Stimulated activated effector memory CD8-positive, alpha-beta T cell treated with anti-CD3 and anti-CD28 coated beads, Interleukin-12 subunit alpha, Interleukin-12 subunit beta, amount 100 ng/mL, for 72 hours (primary cell): ENCODE measurements at regions not wholly inside any gene's neighbourhood (a gene's known extent, or its start where the extent isn't known, plus 50 kb on each side); places are given as distances from the start of the nearest gene placed in this dataset.

ENCODE experiments used
- ATAC-seq: fragments of 150-1000 bp; cut with Tn5 transposase; 2 replicates; pipeline ENCODE4 v1.10.0; 2021
- DNase-seq, 2 donors: peaks; one replicate each; pipeline ENCODE4 v3.0.0; 2021 to 2022; ENCODE audit warnings: low spot score in 2 of 2
- H3K27ac Mint-ChIP-seq: one replicate; pipeline ENCODE4 v1.8.0; 2022; ENCODE audit warnings: mild to moderate bottlenecking, mixed read lengths
- H3K36me3 Mint-ChIP-seq: one replicate; pipeline ENCODE4 v1.8.0; 2022; ENCODE audit warnings: mild to moderate bottlenecking, mixed read lengths
- H3K4me1 Mint-ChIP-seq: one replicate; pipeline ENCODE4 v1.8.0; 2022; ENCODE audit warnings: mixed read lengths
- H3K4me3 Mint-ChIP-seq: one replicate; pipeline ENCODE4 v1.8.0; 2022; ENCODE audit warnings: mild to moderate bottlenecking, mixed read lengths
- H3K9me3 Mint-ChIP-seq: one replicate; pipeline ENCODE4 v1.8.0; 2022; ENCODE audit warnings: mixed read lengths

GRCh38 chr20:39111359-39112177 is 149.4 kb downstream of the DHX35 start:
- Mint-ChIP-seq H3K4me3 (no peak overlapping the region), H3K36me3 (no peaks in the 10 kb centered on the region), H3K9me3 (no peaks in the 10 kb centered on the region), H3K4me1 (peaks cover 7% of the 10 kb centered on the region), H3K27ac (peak overlapping the region; percentile 53)
- DNase-seq (no peak), ATAC-seq (no peak)

GRCh38 chr20:39110819-39111136 is 148.6 kb downstream of the DHX35 start:
- Mint-ChIP-seq H3K9me3 (no peaks in the 10 kb centered on the region), H3K27ac (no peak overlapping the region), H3K4me1 (peaks cover 7% of the 10 kb centered on the region), H3K4me3 (no peak overlapping the region), H3K36me3 (no peaks in the 10 kb centered on the region)
- ATAC-seq (no peak), DNase-seq (no peak)

- no peaks in the 10 kb centered on the region for H3K9me3 Mint-ChIP-seq
- ATAC-seq = no peak
- no peaks in the 10 kb centered on the region for H3K36me3 Mint-ChIP-seq
- H3K27ac Mint-ChIP-seq = no peak overlapping the region
- no peak overlapping the region for H3K4me3 Mint-ChIP-seq
- H3K4me1 Mint-ChIP-seq = peaks cover 7% of the 10 kb centered on the region
- no peak for DNase-seq
Measured at GRCh38 chr20:39109933-39110818, 148.0 kb downstream of the DHX35 start.

- Mint-ChIP-seq H3K9me3 (no peaks in the 10 kb centered on the region), H3K4me3 (no peak overlapping the region), H3K27ac (no peak overlapping the region), H3K36me3 (no peaks in the 10 kb centered on the region), H3K4me1 (peaks cover 7% of the 10 kb centered on the region)
- DNase-seq (no peak), ATAC-seq (no peak)
Measured at GRCh38 chr20:39108746-39109145, 146.6 kb downstream of the DHX35 start.

- Mint-ChIP-seq H3K9me3 (peaks cover 4% of the 10 kb centered on the region), H3K36me3 (no peaks in the 10 kb centered on the region), H3K4me3 (no peak overlapping the region), H3K27ac (no peak overlapping the region), H3K4me1 (peaks cover 7% of the 10 kb centered on the region)
- DNase-seq (no peak), ATAC-seq (no peak)
Measured at GRCh38 chr20:39107741-39108140, 145.6 kb downstream of the DHX35 start.

- ATAC-seq (no peak), DNase-seq (no peak)
- Mint-ChIP-seq H3K36me3 (no peaks in the 10 kb centered on the region), H3K4me3 (no peak overlapping the region), H3K27ac (no peak overlapping the region), H3K9me3 (peaks cover 4% of the 10 kb centered on the region), H3K4me1 (peaks cover under 1% of the 10 kb centered on the region)
Measured at GRCh38 chr20:39106791-39107190, 144.6 kb downstream of the DHX35 start.

GRCh38 chr20:39105551-39105950 is 143.4 kb downstream of the DHX35 start:
- H3K4me3 Mint-ChIP-seq = no peak overlapping the region
- no peaks in the 10 kb centered on the region for H3K36me3 Mint-ChIP-seq
- no peak overlapping the region for H3K27ac Mint-ChIP-seq
- ATAC-seq = no peak
- no peak for DNase-seq
- no peaks in the 10 kb centered on the region for H3K4me1 Mint-ChIP-seq
- peaks cover 4% of the 10 kb centered on the region for H3K9me3 Mint-ChIP-seq

- Mint-ChIP-seq H3K9me3 (peaks cover 4% of the 10 kb centered on the region), H3K4me1 (no peaks in the 10 kb centered on the region), H3K27ac (no peak overlapping the region), H3K36me3 (no peaks in the 10 kb centered on the region), H3K4me3 (no peak overlapping the region)
- DNase-seq (no peak), ATAC-seq (no peak)
Measured at GRCh38 chr20:39103732-39104131, 141.6 kb downstream of the DHX35 start.

GRCh38 chr20:39103305-39103704 is 141.2 kb downstream of the DHX35 start:
- H3K36me3 Mint-ChIP-seq = no peaks in the 10 kb centered on the region
- ATAC-seq = no peak
- peaks cover 4% of the 10 kb centered on the region for H3K9me3 Mint-ChIP-seq
- DNase-seq = no peak
- no peak overlapping the region for H3K27ac Mint-ChIP-seq
- H3K4me1 Mint-ChIP-seq = no peaks in the 10 kb centered on the region
- no peak overlapping the region for H3K4me3 Mint-ChIP-seq

GRCh38 chr20:39101895-39102294 is 139.8 kb downstream of the DHX35 start:
- Mint-ChIP-seq H3K4me3 (no peak overlapping the region), H3K9me3 (peaks cover 4% of the 10 kb centered on the region), H3K36me3 (no peaks in the 10 kb centered on the region), H3K4me1 (no peaks in the 10 kb centered on the region), H3K27ac (no peak overlapping the region)
- DNase-seq (no peak), ATAC-seq (no peak)

- H3K27ac Mint-ChIP-seq = no peak overlapping the region
- H3K4me1 Mint-ChIP-seq = no peaks in the 10 kb centered on the region
- DNase-seq (no peak), ATAC-seq (no peak)
- H3K36me3 Mint-ChIP-seq = no peaks in the 10 kb centered on the region
- H3K4me3 Mint-ChIP-seq = no peak overlapping the region
- peaks cover 4% of the 10 kb centered on the region for H3K9me3 Mint-ChIP-seq
Measured at GRCh38 chr20:39100691-39101090, 138.5 kb downstream of the DHX35 start.

- Mint-ChIP-seq H3K9me3 (no peaks in the 10 kb centered on the region), H3K4me3 (no peak overlapping the region), H3K27ac (no peak overlapping the region), H3K36me3 (no peaks in the 10 kb centered on the region), H3K4me1 (no peaks in the 10 kb centered on the region)
- DNase-seq (no peak), ATAC-seq (no peak)
Measured at GRCh38 chr20:39097889-39098288, 135.7 kb downstream of the DHX35 start.

GRCh38 chr20:39095870-39096269 is 133.7 kb downstream of the DHX35 start:
- DNase-seq = no peak
- Mint-ChIP-seq H3K36me3 (no peaks in the 10 kb centered on the region), H3K4me3 (no peak overlapping the region), H3K9me3 (no peaks in the 10 kb centered on the region), H3K27ac (no peak overlapping the region), H3K4me1 (no peaks in the 10 kb centered on the region)
- ATAC-seq = no peak

- no peaks in the 10 kb centered on the region for H3K9me3 Mint-ChIP-seq
- no peak for DNase-seq
- ATAC-seq = no peak
- H3K36me3 Mint-ChIP-seq = peaks cover 2% of the 10 kb centered on the region
- no peak overlapping the region for H3K27ac Mint-ChIP-seq
- peaks cover 2% of the 10 kb centered on the region for H3K4me1 Mint-ChIP-seq
- H3K4me3 Mint-ChIP-seq = no peak overlapping the region
Measured at GRCh38 chr20:39094391-39094790, 132.2 kb downstream of the DHX35 start.

- H3K4me3 Mint-ChIP-seq = no peak overlapping the region
- H3K36me3 Mint-ChIP-seq = peaks cover 4% of the 10 kb centered on the region
- peaks cover 7% of the 10 kb centered on the region for H3K4me1 Mint-ChIP-seq
- no peak for ATAC-seq
- DNase-seq = no peak
- peaks cover 2% of the 10 kb centered on the region for H3K9me3 Mint-ChIP-seq
- H3K27ac Mint-ChIP-seq = no peak overlapping the region
Measured at GRCh38 chr20:39092733-39093410, 130.7 kb downstream of the DHX35 start.
